Vagina (tissue), 2 donors: ENCODE measurements at regions not wholly inside any gene's neighbourhood (a gene's known extent, or its start where the extent isn't known, plus 50 kb on each side); places are given as distances from the start of the nearest gene placed in this dataset.

Source experiments
- DNase-seq, 2 donors: peaks; one replicate each; pipeline ENCODE4 v3.0.0-alpha.2; 2017; ENCODE audit errors: extremely low spot score in 2 of 2
- H3K27ac ChIP-seq: fragments of 200-600 bp; sonication (generic); one replicate; pipeline ENCODE4 v1.5.1; 2019
- H3K27me3 ChIP-seq: fragments of 200-600 bp; sonication (generic); one replicate; pipeline ENCODE4 v1.5.1; 2019
- H3K36me3 ChIP-seq, 2 donors: fragments of 200-600 bp; sonication (generic); one replicate each; pipeline ENCODE4 v1.5.1; 2017 to 2019
- H3K4me1 ChIP-seq: fragments of 200-600 bp; sonication (generic); one replicate; pipeline ENCODE4 v1.5.1; 2019
- H3K4me3 ChIP-seq, 2 donors: fragments of 200-600 bp; sonication (generic); 1 replicate in 1 of 2; 2 replicates in 1 of 2; pipeline ENCODE4 v1.5.1; 2016 to 2019
- H3K9me3 ChIP-seq: fragments of 200-600 bp; sonication (generic); one replicate; pipeline ENCODE4 v1.5.1; 2019
- POLR2A ChIP-seq, 2 donors: fragments of 450-650 bp; IDR thresholded peaks; one replicate each; pipeline ENCODE4 v1.6.1; 2017; ENCODE audit warnings: antibody characterized with exemption in 2 of 2, mild to moderate bottlenecking in 2 of 2, moderate library complexity in 2 of 2
- POLR2AphosphoS5 ChIP-seq, 2 donors: sonication (generic); formaldehyde crosslinking; IDR thresholded peaks; one replicate each; pipeline ENCODE4 v1.9.0; 2017; ENCODE audit warnings: antibody characterized with exemption in 2 of 2, mild to moderate bottlenecking in 2 of 2, low read depth in 1 of 2; ENCODE audit not compliant: insufficient read depth in 1 of 2
- intact Hi-C: fragments of 100-400 bp; cut with DNase I; formaldehyde crosslinking; loops from one replicate; pipeline ENCODE4 v1.15.1; 2023
- TF ChIP-seq, protein P1 (sequence below), 3 experiments: fragments of 450-650 bp in 2 of 3; fragments of 200-600 bp in 1 of 3; sonication (generic) in 1 of 3; IDR thresholded peaks; one replicate each; pipeline ENCODE4 v1.5.1; 2017 to 2019; ENCODE audit warnings: antibody characterized with exemption in 3 of 3, mild to moderate bottlenecking in 2 of 3, moderate library complexity in 2 of 3

DNA sequence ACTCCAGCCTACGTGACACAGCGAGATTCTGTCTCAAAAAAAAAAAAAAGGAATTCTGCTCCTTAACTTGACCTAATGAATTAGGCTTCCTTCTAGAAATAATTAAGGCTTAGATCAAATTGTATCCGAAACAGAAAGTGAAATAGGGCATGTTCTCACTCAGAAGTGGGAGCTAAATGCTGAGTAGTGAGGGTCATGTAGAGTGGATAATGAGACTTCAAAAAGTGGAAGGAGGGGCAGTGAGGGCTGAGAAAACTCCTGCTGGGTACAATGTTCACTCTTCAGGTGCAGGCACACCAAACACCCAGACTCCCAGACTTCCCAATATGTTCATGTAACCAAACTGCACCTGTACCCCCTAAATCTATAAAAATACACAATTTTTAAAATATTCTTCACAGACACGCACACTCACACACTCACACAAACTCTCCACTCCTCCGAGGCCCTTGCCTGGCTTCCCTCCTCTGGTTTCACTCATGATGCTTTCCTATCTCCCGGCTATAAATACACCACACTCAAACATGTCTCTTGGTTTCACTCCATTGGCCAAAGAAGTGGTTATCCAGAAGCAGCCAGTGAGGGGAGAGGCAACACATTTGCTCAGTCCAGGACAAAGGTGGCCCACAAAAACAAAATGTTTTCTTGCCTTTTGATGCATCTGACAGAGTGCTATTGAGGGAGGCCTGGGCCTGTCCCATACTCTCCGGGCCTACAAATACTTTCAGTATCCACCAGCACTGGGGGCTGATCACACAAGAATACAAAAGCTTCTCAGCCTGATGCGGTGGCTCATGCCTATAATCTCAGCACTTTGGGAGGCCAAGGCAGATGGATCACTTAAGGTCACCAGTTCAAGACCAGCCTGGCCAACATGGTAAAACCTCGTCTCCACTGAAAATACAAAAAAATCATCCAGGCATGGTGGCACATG, 249.2 kb downstream of the TOMM20 start:
- H3K27ac ChIP-seq: no peak overlapping the region
- H3K27me3 ChIP-seq: no peaks in the 10 kb centered on the region
- H3K36me3 ChIP-seq: no peaks in the 10 kb centered on the region
- DNase-seq: no peak
- no peak overlapping the region for H3K4me3 ChIP-seq
- no peaks in the 10 kb centered on the region for H3K9me3 ChIP-seq
- intact Hi-C loops: loop anchor here (10.0 kb wide), 1 partner anchor 155 kb away; no protein-coding TSS in a partner anchor
- H3K4me1 ChIP-seq: peaks cover 13% of the 10 kb centered on the region
- TF ChIP-seq, protein P1, sequence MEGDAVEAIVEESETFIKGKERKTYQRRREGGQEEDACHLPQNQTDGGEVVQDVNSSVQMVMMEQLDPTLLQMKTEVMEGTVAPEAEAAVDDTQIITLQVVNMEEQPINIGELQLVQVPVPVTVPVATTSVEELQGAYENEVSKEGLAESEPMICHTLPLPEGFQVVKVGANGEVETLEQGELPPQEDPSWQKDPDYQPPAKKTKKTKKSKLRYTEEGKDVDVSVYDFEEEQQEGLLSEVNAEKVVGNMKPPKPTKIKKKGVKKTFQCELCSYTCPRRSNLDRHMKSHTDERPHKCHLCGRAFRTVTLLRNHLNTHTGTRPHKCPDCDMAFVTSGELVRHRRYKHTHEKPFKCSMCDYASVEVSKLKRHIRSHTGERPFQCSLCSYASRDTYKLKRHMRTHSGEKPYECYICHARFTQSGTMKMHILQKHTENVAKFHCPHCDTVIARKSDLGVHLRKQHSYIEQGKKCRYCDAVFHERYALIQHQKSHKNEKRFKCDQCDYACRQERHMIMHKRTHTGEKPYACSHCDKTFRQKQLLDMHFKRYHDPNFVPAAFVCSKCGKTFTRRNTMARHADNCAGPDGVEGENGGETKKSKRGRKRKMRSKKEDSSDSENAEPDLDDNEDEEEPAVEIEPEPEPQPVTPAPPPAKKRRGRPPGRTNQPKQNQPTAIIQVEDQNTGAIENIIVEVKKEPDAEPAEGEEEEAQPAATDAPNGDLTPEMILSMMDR (IDR thresholded peaks at IDR 0.05): no peak
- TF ChIP-seq POLR2AphosphoS5 (IDR thresholded peaks at IDR 0.05; ENCODE audit: insufficient read depth in 1 of 2, low read depth in 1 of 2) (no peak), POLR2A (IDR thresholded peaks at IDR 0.05) (no peak)

DNA sequence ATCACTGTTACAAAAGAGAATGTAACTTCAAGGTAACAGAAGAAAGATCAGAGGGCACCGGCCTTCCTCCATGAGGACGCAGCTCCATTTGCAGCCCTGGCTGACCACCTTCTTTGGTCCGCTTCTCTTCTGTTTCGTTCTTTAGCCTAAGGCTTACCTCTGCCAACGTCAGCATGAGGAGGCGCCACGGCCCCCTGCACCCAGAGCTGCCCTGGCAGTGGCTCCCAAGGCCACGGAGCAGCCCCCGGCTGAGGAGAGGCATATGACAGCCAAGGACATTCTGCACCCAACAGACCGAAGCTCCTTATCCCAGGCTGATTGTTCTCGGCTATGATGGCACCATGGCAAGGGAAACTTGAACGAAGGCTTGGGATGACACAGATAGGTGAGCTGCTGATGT, 250.3 kb downstream of the TOMM20 start:
- no peaks in the 10 kb centered on the region for H3K27me3 ChIP-seq
- H3K36me3 ChIP-seq: no peaks in the 10 kb centered on the region
- no peak overlapping the region for H3K27ac ChIP-seq
- no peak overlapping the region for H3K4me3 ChIP-seq
- H3K4me1 ChIP-seq: peaks cover 12% of the 10 kb centered on the region
- TF ChIP-seq POLR2AphosphoS5 (IDR thresholded peaks at IDR 0.05; ENCODE audit: insufficient read depth in 1 of 2, low read depth in 1 of 2) (no peak), POLR2A (IDR thresholded peaks at IDR 0.05) (no peak)
- TF ChIP-seq, protein P1 (IDR thresholded peaks at IDR 0.05): no peak
- intact Hi-C loops: no loop called here
- H3K9me3 ChIP-seq: no peaks in the 10 kb centered on the region
- no peak for DNase-seq

DNA sequence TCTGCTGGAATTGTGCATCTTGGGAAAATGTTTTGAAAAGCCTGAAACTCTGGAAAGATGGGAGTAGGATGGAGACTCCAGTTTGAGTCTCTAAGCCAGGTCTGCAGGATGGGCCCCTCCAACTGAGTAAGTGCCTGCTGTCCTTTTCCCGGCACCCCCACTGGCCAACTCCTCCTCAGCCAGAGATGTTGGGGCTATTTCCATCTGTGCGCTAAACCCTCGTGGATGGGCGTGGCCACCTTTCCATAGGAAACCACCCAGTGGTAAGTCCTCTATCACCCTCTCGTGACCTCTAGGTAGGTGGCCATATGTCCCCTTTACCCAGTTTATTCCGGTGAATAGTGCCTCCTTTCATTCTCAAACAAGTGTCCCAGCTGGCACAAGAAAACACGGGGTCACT, 250.9 kb downstream of the TOMM20 start:
- H3K4me1 ChIP-seq: peaks cover 12% of the 10 kb centered on the region
- no peaks in the 10 kb centered on the region for H3K9me3 ChIP-seq
- H3K27ac ChIP-seq: no peak overlapping the region
- no peaks in the 10 kb centered on the region for H3K36me3 ChIP-seq
- H3K27me3 ChIP-seq: no peaks in the 10 kb centered on the region
- no peak for DNase-seq
- intact Hi-C loops: no loop called here
- no peak overlapping the region for H3K4me3 ChIP-seq
- TF ChIP-seq, protein P1 (IDR thresholded peaks at IDR 0.05): no peak
- TF ChIP-seq POLR2AphosphoS5 (IDR thresholded peaks at IDR 0.05; ENCODE audit: insufficient read depth in 1 of 2, low read depth in 1 of 2) (no peak), POLR2A (IDR thresholded peaks at IDR 0.05) (no peak)

DNA sequence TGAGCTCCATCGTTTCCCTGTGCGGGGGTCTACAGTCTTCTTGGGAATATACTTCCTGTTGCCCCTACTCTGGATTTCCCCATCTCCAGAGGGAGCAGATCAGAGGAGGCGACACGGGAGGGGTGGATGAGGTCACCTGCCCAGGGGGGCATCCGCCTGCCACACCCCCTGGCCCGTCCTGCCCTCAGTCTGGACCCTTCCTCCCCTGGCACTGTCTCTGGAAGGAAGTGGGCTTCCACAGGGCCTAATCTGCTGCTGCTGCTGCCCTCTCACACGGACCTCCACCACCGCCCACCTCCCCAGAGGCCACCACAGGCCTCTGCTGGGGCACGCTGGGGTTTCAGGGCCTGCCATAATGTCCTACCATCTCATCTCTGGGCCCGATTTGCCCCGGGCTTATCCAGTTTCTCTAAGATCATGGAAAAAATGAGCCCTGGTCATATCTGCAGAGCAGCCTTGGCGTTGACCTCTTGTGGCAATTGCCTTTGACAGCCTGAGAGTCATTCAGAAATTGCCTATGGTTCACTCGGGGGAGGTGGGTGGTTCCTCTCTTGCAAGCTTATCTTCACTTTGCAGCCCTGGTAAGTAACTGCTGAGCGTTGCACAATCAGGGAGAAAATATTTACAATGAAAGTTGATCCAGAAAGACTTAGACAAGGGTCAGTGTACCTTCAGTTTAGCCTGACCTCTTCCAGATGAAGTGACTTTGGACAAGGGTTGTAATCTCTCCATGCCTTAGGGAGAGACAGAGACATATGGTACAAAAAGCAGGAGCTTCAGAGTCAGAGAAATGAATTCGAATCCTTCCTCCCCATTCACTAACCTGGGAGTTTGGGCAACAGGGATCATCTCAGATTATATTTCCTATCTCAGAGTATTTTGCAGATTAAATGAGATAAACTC, 252.4 kb downstream of the TOMM20 start:
- Histone ChIP-seq H3K9me3 (no peaks in the 10 kb centered on the region), H3K27me3 (no peaks in the 10 kb centered on the region), H3K4me1 (peaks cover 12% of the 10 kb centered on the region), H3K27ac (peak overlapping the region; percentile 79), H3K36me3 (no peaks in the 10 kb centered on the region), H3K4me3 (no peak overlapping the region)
- no peak for DNase-seq
- TF ChIP-seq, protein P1 (IDR thresholded peaks at IDR 0.05): no peak
- TF ChIP-seq POLR2AphosphoS5 (IDR thresholded peaks at IDR 0.05; ENCODE audit: insufficient read depth in 1 of 2, low read depth in 1 of 2) (no peak), POLR2A (IDR thresholded peaks at IDR 0.05) (no peak)
- intact Hi-C loops: no loop called here
